Stimulated activated CD8-positive, alpha-beta memory T cell treated with anti-CD3 and anti-CD28 coated beads, Interleukin-15, amount 100 ng/mL, for 1 hour (primary cell): ENCODE measurements at regions not wholly inside any gene's neighbourhood (a gene's known extent, or its start where the extent isn't known, plus 50 kb on each side); places are given as distances from the start of the nearest gene placed in this dataset.

ENCODE experiments used
- DNase-seq: peaks from one replicate; pipeline ENCODE4 v3.0.0-alpha.2; 2020; ENCODE audit warnings: low read depth

DNA sequence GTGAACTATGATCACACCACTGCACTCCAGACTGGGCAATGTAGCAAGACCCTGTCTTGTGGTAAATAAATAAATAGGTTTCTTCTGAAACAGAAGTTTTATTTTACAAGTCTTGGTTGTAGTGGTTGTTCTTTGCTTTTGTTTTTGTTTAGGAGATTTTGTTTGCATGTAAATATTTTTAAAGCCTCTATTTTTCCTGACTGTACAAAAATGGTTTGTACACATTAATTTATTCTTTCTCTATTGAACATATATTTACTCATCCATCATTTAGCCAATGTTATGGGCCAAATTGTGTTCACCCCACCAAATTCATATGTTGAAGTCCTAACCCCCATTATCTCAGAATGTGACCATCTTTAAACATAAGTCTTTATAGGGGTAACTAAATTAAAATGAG, 580.1 kb downstream of the EPHA4 start:
- DNase-seq = no peak

- no peak for DNase-seq
These were observed 577.3 kb downstream of the EPHA4 start for GRCh38 chr2:220994846-220995245.

GRCh38 chr2:220995581-220995980, 576.5 kb downstream of the EPHA4 start:
- DNase-seq = no peak

DNA sequence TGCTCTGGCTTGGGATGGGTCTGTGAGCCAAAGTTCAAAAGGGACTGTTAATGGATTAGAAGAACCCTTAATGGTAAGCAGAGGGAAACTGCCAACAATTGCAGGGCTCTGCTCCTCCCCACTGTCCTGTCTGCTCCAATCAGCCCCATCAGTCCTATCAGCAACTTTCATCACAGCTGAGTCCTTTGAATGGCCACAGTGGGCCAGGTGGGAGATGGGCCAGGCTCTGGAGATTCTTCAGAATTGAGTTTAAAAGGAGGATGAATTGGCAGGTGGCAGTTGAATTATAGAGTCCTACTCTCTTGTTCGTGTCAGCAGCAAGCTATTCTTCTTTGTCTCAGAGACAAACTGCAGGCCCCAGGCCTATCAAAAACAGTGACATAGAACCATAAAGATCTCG, 573.9 kb downstream of the EPHA4 start:
- no peak for DNase-seq

DNA sequence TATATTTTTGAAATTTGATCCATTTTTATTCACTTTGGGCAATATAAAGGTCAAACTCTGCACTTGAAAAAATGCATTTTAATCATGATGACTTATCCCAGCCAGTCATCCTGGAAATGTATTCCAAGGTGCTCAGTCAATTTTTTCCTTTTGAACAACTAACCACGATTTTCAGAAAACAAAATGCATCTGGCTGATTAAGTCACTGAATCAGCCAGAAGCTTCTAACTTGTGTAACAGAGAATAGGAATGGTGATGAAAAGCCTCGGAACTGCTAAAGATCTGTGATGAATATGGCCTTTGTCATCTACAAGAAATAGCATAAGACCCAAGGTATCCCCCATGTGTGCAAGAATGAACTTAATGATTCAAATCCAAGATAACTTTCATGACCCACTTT, 572.7 kb downstream of the EPHA4 start:
- DNase-seq = no peak

GRCh38 chr2:221001381-221001801, 570.7 kb downstream of the EPHA4 start:
- no peak for DNase-seq

DNA sequence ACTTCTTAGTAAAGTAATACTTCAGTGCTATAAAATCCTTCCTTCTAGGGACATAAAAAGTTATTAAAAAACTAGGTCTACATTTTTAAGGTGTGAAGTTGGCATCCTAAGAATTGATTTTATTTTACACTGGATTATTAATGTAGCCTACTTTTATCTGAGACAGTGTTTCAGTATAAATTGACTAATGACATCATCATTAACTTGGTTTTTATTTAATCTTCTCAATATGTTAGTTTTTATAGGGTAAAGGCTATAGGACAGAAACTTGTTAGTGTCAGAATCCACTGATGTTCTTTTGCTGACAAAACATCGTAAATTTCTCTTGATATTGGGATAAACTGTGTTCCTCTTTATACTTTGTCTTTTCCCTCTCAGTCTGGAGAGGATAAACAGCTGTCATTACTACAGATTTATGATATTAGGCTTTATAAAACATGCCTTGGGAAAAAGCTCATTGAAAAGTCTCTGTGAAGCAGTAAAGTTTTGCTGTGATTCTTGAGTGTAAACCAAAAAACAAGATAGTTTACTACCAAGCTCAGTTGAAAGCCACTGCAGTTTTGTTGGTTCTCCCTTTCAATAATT, 569.9 kb downstream of the EPHA4 start:
- DNase-seq = no peak

GRCh38 chr2:221005338-221005737, 566.8 kb downstream of the EPHA4 start:
- no peak for DNase-seq

GRCh38 chr2:221006084-221006483, 566.0 kb downstream of the EPHA4 start:
- no peak for DNase-seq

GRCh38 chr2:221016551-221016950, 555.6 kb downstream of the EPHA4 start:
- DNase-seq = no peak

DNA sequence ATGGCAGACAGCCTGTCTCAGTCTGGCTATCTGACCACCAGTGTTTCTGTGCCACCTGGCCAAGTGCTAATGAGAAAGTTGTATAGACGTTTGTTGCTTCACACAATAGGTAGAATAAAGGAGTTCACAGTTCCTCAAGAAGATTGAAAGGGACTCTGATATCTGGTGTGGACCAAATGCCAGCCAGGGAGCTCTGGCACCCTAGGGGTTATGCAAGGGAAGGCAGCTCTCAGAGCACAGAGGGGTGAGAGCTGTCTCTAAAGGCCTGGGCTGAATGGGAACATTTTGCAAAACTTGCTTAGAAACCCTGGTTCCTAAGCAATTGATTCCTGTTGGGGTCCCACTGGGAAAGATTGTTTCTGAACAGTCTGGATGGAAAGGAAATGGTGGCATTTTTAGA, 553.8 kb downstream of the EPHA4 start:
- no peak for DNase-seq

GRCh38 chr2:221019668-221020067, 552.4 kb downstream of the EPHA4 start:
- no peak for DNase-seq

DNA sequence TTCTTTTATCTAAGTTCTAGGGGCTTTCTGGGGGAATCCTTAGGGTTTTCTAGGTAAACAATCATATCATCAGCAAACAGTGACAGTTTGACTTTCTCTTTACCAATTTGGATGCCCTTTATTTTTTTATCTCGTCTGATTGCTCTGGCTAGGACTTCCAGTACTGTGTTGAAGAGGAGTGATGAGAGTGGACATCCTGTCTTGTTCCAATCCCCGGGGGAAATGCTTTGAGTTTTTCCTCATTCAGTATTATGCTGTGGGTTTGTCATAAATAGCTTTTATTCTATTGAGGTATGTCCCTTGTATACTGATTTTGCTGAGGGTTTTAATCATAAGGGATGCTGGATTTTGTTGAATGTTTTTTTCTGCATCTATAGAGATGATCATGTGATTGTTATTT, 549.5 kb downstream of the EPHA4 start:
- DNase-seq = no peak

DNA sequence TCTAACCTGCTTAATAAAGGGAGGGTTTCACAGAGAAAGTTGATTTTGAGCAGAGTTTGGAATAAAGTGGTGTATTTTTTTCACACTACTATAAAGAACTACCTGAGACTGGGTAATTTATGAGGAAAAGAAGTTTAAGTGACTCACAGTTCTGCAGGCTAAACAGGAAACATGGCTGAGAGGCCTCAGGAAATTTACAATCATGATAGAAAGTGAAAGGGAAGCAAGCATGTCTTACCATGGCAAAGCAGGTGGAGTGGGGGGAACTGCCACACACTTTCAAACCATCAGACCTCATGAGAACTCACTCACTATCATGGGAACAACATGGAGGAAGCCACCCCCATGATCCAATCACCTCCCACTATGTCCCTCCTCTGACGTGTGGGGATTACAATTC, 546.7 kb downstream of the EPHA4 start:
- no peak for DNase-seq

DNA sequence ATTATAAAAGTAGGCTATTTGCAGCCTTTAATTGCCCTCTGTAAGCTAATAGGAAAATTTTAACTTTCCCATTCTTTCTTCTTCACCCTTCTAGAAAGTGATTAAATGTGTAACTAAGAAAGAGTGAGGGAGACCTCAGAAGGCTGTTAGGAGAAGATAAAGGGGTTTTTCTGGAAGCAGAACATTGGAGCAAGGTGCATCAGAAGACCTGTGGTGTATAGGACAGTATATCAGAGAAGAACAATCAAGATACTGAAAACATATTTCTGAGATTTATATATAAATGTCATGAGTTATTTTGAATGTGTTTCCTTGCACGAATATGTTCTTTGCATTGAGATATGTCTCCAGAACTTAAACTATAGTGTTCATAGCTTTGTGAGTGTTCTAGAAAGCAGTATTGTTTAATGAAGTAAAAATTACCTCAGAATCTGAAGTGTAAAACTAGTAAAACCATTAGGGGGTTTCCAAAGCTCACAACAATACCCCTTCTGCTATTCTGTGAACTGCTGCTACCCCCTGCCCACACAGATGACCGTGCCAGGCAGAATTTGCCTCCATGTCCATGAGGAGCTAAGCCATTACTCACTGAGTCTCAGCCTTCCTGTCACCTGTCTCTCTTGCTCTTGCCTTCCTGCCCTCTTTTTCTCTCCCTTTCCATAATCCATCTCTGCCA, 537.9 kb downstream of the EPHA4 start:
- no peak for DNase-seq

DNA sequence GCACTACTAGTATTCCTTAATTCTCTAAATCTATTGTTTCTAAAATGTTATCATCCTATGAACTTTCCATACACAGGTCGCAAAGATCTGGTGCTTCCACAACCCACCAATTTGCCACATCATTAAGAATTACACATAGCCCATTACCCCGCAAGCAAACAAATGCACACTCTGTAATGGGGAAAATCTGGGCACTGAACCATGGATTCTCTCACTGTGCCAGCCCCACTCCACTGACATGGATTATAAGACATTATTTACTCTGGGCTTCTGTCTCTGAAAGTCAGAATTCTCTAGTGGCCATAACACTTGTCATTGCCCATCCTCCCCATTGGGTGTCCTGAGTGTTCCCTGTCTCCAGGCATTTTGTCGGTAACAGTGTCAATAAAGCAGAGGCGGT, 537.1 kb downstream of the EPHA4 start:
- DNase-seq = no peak

- DNase-seq = no peak
These were observed 529.2 kb downstream of the EPHA4 start for GRCh38 chr2:221042926-221043325.

DNA sequence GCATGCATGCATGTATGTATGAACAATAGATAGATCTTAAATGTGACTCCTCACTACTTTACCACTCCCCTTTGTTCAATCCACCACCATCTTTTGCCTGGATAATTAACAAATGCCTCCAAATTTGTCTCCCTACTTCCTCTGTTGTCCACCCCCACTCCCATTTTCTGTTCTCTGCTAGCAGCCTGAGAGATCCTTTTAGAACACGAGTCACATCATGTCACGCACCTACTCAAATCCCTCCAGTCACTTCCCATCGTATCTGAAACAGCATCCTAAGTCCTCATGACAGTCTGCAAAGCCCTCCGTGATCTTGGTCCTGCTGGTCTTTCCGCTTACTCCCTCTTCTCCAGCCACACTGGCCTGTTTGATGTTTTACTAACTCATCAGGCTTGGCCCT, 527.3 kb downstream of the EPHA4 start:
- DNase-seq = no peak

- no peak for DNase-seq
These were observed 521.9 kb downstream of the EPHA4 start for GRCh38 chr2:221050020-221050795.

- DNase-seq = no peak
These were observed 520.9 kb downstream of the EPHA4 start for GRCh38 chr2:221051162-221051561.

DNA sequence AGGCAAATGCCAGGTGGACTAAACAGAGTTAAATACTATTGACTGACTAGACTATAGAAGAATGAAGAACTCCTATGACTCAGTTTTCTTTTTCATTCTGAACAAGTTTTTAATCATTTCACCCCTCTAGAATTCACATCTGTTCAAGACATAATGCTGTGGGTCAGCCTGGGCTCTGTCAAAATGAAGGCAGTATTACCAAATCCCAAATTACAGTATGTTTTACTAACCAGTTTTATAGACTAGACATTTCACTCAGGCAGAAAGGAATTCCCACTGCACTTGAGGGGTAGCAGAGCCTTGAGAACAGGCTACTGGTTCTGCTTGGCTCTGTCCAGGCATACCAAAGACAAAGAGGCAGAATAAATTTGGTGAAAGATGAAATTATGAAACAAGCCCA, 511.7 kb downstream of the EPHA4 start:
- DNase-seq = no peak

DNA sequence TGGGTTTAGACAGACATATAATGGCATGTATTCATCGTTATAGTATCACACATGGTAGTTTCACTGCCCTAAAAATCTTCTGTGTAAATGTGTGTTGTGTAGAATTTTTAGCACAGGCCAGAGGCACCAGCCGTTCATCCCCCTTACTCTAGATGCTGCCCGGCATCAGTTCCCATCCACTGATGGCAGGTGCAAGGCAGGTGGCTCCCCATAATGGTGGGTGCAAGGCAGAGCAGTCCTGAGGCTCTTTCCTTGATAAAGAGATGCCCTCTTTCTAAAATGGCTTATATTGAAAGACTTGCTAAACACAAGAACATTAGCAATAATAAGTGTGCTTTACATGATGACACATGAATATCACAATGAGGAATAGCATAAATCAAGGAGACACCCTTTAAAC, 508.5 kb downstream of the EPHA4 start:
- no peak for DNase-seq

- no peak for DNase-seq
These were observed 507.8 kb downstream of the EPHA4 start for GRCh38 chr2:221064058-221064854.
